Uterus (tissue), 2 donors: ENCODE measurements at regions not wholly inside any gene's neighbourhood (a gene's known extent, or its start where the extent isn't known, plus 50 kb on each side); places are given as distances from the start of the nearest gene placed in this dataset.

Experiments
- CTCF ChIP-seq, 4 experiments: fragments of 200-600 bp in 2 of 4; fragments of 450-650 bp in 2 of 4; sonication (generic) in 2 of 4; IDR thresholded peaks; one replicate each; pipeline ENCODE4 v1.5.1; 2016 to 2019; ENCODE audit warnings: antibody characterized with exemption in 4 of 4, mild to moderate bottlenecking in 2 of 4, moderate library complexity in 1 of 4
- POLR2A ChIP-seq, 2 donors: fragments of 450-650 bp; IDR thresholded peaks; one replicate each; pipeline ENCODE4 v1.6.1; 2016; ENCODE audit warnings: antibody characterized with exemption in 2 of 2, mild to moderate bottlenecking in 1 of 2, moderate library complexity in 1 of 2

- TF ChIP-seq CTCF (IDR thresholded peaks at IDR 0.05), result no peak
- no peak for TF ChIP-seq POLR2A (IDR thresholded peaks at IDR 0.05)
Observed at GRCh38 chr4:178523038-178523437, 1080.8 kb upstream of the AGA start.
